Uterus (tissue), 3 donors: ENCODE measurements at regions not wholly inside any gene's neighbourhood (a gene's known extent, or its start where the extent isn't known, plus 50 kb on each side); places are given as distances from the start of the nearest gene placed in this dataset.

Experiments used
- DNase-seq, 2 donors: peaks; one replicate each; pipeline ENCODE4 v3.0.0-alpha.2; 2019 to 2020
- H3K27ac ChIP-seq, 2 donors: fragments of 200-600 bp; sonication (generic); 1 replicate in 1 of 2; 2 replicates in 1 of 2; pipeline ENCODE4 v1.5.1; 2016 to 2018
- H3K27me3 ChIP-seq, 2 donors: fragments of 200-600 bp; sonication (generic); one replicate each; pipeline ENCODE4 v1.5.1; 2018 to 2019; ENCODE audit warnings: control low read depth in 1 of 2
- H3K36me3 ChIP-seq, 2 donors: fragments of 200-600 bp; sonication (generic); one replicate each; pipeline ENCODE4 v1.5.1; 2019; ENCODE audit warnings: control low read depth in 1 of 2
- H3K4me1 ChIP-seq, 2 donors: fragments of 200-600 bp; sonication (generic); one replicate each; pipeline ENCODE4 v1.5.1; 2018 to 2019; ENCODE audit warnings: control low read depth in 1 of 2
- H3K4me3 ChIP-seq, 2 donors: fragments of 200-600 bp; sonication (generic); 1 replicate in 1 of 2; 2 replicates in 1 of 2; pipeline ENCODE4 v1.5.1; 2018 to 2019; ENCODE audit warnings: mild to moderate bottlenecking in 1 of 2
- H3K9me3 ChIP-seq, 2 donors: fragments of 200-600 bp; sonication (generic); one replicate each; pipeline ENCODE4 v1.5.1; 2019; ENCODE audit warnings: control low read depth in 1 of 2
- CTCF ChIP-seq, 4 experiments: fragments of 200-600 bp in 2 of 4; fragments of 450-650 bp in 2 of 4; sonication (generic) in 2 of 4; IDR thresholded peaks; one replicate each; pipeline ENCODE4 v1.5.1; 2016 to 2019; ENCODE audit warnings: antibody characterized with exemption in 4 of 4, mild to moderate bottlenecking in 2 of 4, moderate library complexity in 1 of 4
- POLR2A ChIP-seq, 2 donors: fragments of 450-650 bp; IDR thresholded peaks; one replicate each; pipeline ENCODE4 v1.6.1; 2016; ENCODE audit warnings: antibody characterized with exemption in 2 of 2, mild to moderate bottlenecking in 1 of 2, moderate library complexity in 1 of 2
- intact Hi-C: fragments of 100-400 bp; cut with DNase I; formaldehyde crosslinking; loops from one replicate; pipeline ENCODE4 v1.15.1; 2023; ENCODE audit warnings: low total_unique reads
- donor health status: DM: yes; HTN: yes; CAD: no.

GRCh38 chr5:165202519-165202910, 1697.1 kb downstream of the MAT2B start:
- no peak for TF ChIP-seq CTCF (IDR thresholded peaks at IDR 0.05)
- TF ChIP-seq POLR2A (IDR thresholded peaks at IDR 0.05) = no peak
- Histone ChIP-seq H3K4me1 (no peaks in the 10 kb centered on the region), H3K27ac (no peak overlapping the region), H3K36me3 (peaks cover 0 to 3% of the 10 kb centered on the region in 2 donors), H3K4me3 (no peak overlapping the region), H3K27me3 (no peaks in the 10 kb centered on the region), H3K9me3 (no peaks in the 10 kb centered on the region)
- no peak for DNase-seq
- intact Hi-C loops = no loop called here

GRCh38 chr5:165209101-165209727, 1703.8 kb downstream of the MAT2B start:
- TF ChIP-seq POLR2A (IDR thresholded peaks at IDR 0.05) (no peak), CTCF (IDR thresholded peaks at IDR 0.05) (peak in 2 of 4 experiments; percentile 10 to 36)
- H3K4me3 ChIP-seq = no peak overlapping the region
- intact Hi-C loops = no loop called here
- no peaks in the 10 kb centered on the region for H3K36me3 ChIP-seq
- no peak overlapping the region for H3K27ac ChIP-seq
- H3K9me3 ChIP-seq = no peaks in the 10 kb centered on the region
- no peaks in the 10 kb centered on the region for H3K4me1 ChIP-seq
- DNase-seq = no peak
- no peaks in the 10 kb centered on the region for H3K27me3 ChIP-seq

- intact Hi-C loops = no loop called here
- H3K4me3 ChIP-seq = no peak overlapping the region
- no peaks in the 10 kb centered on the region for H3K4me1 ChIP-seq
- no peak for DNase-seq
- H3K27me3 ChIP-seq = no peaks in the 10 kb centered on the region
- TF ChIP-seq CTCF (IDR thresholded peaks at IDR 0.05) (no peak), POLR2A (IDR thresholded peaks at IDR 0.05) (no peak)
- no peak overlapping the region for H3K27ac ChIP-seq
- no peaks in the 10 kb centered on the region for H3K9me3 ChIP-seq
- H3K36me3 ChIP-seq = no peaks in the 10 kb centered on the region
Observed at GRCh38 chr5:165224366-165225045, 1719.1 kb downstream of the MAT2B start.

GRCh38 chr5:165227515-165227914, 1722.1 kb downstream of the MAT2B start:
- H3K9me3 ChIP-seq = no peaks in the 10 kb centered on the region
- H3K27ac ChIP-seq = no peak overlapping the region
- H3K4me1 ChIP-seq = no peaks in the 10 kb centered on the region
- no peak for DNase-seq
- H3K36me3 ChIP-seq = no peaks in the 10 kb centered on the region
- H3K27me3 ChIP-seq = no peaks in the 10 kb centered on the region
- intact Hi-C loops = no loop called here
- H3K4me3 ChIP-seq = no peak overlapping the region
- TF ChIP-seq CTCF (IDR thresholded peaks at IDR 0.05) (no peak), POLR2A (IDR thresholded peaks at IDR 0.05) (no peak)

- Histone ChIP-seq H3K36me3 (no peaks in the 10 kb centered on the region), H3K27me3 (no peaks in the 10 kb centered on the region), H3K4me1 (no peaks in the 10 kb centered on the region), H3K9me3 (no peaks in the 10 kb centered on the region), H3K4me3 (no peak overlapping the region), H3K27ac (no peak overlapping the region)
- intact Hi-C loops = no loop called here
- TF ChIP-seq POLR2A (IDR thresholded peaks at IDR 0.05) (no peak), CTCF (IDR thresholded peaks at IDR 0.05) (no peak)
- no peak for DNase-seq
Observed at GRCh38 chr5:165228184-165228583, 1722.8 kb downstream of the MAT2B start.
